ENCODE measurements at regions not wholly inside any gene's neighbourhood (a gene's known extent, or its start where the extent isn't known, plus 50 kb on each side); places are given as distances from the start of the nearest gene placed in this dataset.

DNA sequence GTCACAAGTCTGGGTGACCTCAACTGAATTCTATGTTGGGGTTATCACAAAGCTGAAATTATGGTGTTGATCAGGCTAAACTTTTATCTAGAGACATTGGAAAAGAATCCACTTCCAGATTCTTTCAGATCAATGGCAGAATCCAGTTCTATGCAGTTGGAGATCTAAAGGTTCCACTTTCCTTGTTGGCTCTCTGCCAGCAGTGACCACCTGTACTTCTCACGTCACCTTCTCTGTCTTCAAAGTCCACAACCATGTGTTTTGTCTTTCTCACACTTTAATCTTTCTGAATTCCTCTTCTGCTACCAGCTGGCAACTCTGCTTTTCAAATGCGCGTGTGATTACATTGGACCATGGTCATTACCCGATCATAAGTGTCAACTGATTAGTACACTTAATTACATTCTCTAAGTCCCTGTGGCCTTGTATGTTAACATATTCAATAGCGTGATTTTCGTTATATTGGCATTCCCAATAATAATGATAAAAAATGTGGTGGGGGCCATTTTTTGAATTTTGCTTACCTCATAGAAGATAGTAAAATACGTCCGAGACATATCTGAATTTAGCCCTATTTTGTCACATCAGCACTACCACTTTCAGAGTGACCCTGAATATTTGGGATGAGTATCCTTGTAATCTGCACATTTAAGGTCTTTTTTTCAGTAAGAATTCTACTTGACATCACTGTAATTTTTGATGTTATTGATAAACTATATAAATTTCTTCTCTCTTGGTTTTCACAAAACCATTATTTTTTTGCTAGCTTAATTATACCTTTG lies 73.7 kb upstream of the PRDM9 start:
- TF ChIP-seq, protein P1, sequence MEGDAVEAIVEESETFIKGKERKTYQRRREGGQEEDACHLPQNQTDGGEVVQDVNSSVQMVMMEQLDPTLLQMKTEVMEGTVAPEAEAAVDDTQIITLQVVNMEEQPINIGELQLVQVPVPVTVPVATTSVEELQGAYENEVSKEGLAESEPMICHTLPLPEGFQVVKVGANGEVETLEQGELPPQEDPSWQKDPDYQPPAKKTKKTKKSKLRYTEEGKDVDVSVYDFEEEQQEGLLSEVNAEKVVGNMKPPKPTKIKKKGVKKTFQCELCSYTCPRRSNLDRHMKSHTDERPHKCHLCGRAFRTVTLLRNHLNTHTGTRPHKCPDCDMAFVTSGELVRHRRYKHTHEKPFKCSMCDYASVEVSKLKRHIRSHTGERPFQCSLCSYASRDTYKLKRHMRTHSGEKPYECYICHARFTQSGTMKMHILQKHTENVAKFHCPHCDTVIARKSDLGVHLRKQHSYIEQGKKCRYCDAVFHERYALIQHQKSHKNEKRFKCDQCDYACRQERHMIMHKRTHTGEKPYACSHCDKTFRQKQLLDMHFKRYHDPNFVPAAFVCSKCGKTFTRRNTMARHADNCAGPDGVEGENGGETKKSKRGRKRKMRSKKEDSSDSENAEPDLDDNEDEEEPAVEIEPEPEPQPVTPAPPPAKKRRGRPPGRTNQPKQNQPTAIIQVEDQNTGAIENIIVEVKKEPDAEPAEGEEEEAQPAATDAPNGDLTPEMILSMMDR (conservative IDR thresholded peaks at IDR 0.05), result no peak
- TF ChIP-seq EZH2 (IDR thresholded peaks at IDR 0.05; ENCODE audit: low read depth), result no peak

All from PC-9 (cell line).